ENCODE measurements at regions not wholly inside any gene's neighbourhood (a gene's known extent, or its start where the extent isn't known, plus 50 kb on each side); places are given as distances from the start of the nearest gene placed in this dataset.

- no peak for TF ChIP-seq CTCF (IDR thresholded peaks at IDR 0.05; ENCODE audit: low read depth, low read length)
- no peak for TF ChIP-seq POLR2A (IDR thresholded peaks at IDR 0.05; ENCODE audit: extremely low read depth, insufficient read length)
Observed at GRCh38 chr5:164798110-164798509, 1292.7 kb downstream of the MAT2B start.

Measured in NB4 (cell line).